ENCODE measurements at regions not wholly inside any gene's neighbourhood (a gene's known extent, or its start where the extent isn't known, plus 50 kb on each side); places are given as distances from the start of the nearest gene placed in this dataset.
"Not testable (repeated sequence)": the region's sequence is repeated elsewhere in the genome, so short reads cannot be mapped to it uniquely, and the experiment has no call there.

- Histone ChIP-seq H3K36me3 (replicated peaks; ENCODE audit: control insufficient read depth, insufficient read depth, low read length) (no peaks in the 10 kb centered on the region), H3K27me3 (ENCODE audit: control insufficient read depth, insufficient read depth, low read length) (no peaks in the 10 kb centered on the region), H3K4me3 (ENCODE audit: insufficient read depth, low read depth, low read length) (no peak overlapping the region)
- DNase-seq = peak; percentile 44
Measured at GRCh38 chr15:38002883-38003477, 68.5 kb downstream of the TMCO5A start.

- Histone ChIP-seq H3K36me3 (replicated peaks; ENCODE audit: control insufficient read depth, insufficient read depth, low read length) (no peaks in the 10 kb centered on the region), H3K4me3 (ENCODE audit: insufficient read depth, low read depth, low read length) (no peak overlapping the region), H3K27me3 (ENCODE audit: control insufficient read depth, insufficient read depth, low read length) (no peaks in the 10 kb centered on the region)
- no peak for DNase-seq
Measured at GRCh38 chr15:38004218-38004861, 69.9 kb downstream of the TMCO5A start.

- no peaks in the 10 kb centered on the region for H3K36me3 ChIP-seq (replicated peaks; ENCODE audit: control insufficient read depth, insufficient read depth, low read length)
- no peaks in the 10 kb centered on the region for H3K27me3 ChIP-seq (ENCODE audit: control insufficient read depth, insufficient read depth, low read length)
- DNase-seq = no peak
- H3K4me3 ChIP-seq (ENCODE audit: insufficient read depth, low read depth, low read length) = no peak overlapping the region
Measured at GRCh38 chr15:38005953-38006808, 71.7 kb downstream of the TMCO5A start.

- Histone ChIP-seq H3K4me3 (ENCODE audit: insufficient read depth, low read depth, low read length) (no peak overlapping the region), H3K27me3 (ENCODE audit: control insufficient read depth, insufficient read depth, low read length) (no peaks in the 10 kb centered on the region), H3K36me3 (replicated peaks; ENCODE audit: control insufficient read depth, insufficient read depth, low read length) (no peaks in the 10 kb centered on the region)
- DNase-seq = peak; percentile 41
Measured at GRCh38 chr15:38010395-38010794, 76.0 kb downstream of the TMCO5A start.

- no peak for DNase-seq
- Histone ChIP-seq H3K36me3 (replicated peaks; ENCODE audit: control insufficient read depth, insufficient read depth, low read length) (no peaks in the 10 kb centered on the region), H3K27me3 (ENCODE audit: control insufficient read depth, insufficient read depth, low read length) (no peaks in the 10 kb centered on the region), H3K4me3 (ENCODE audit: insufficient read depth, low read depth, low read length) (no peak overlapping the region)
Measured at GRCh38 chr15:38012894-38013293, 78.5 kb downstream of the TMCO5A start.

- Histone ChIP-seq H3K4me3 (ENCODE audit: insufficient read depth, low read depth, low read length) (no peak overlapping the region), H3K36me3 (replicated peaks; ENCODE audit: control insufficient read depth, insufficient read depth, low read length) (no peaks in the 10 kb centered on the region), H3K27me3 (ENCODE audit: control insufficient read depth, insufficient read depth, low read length) (no peaks in the 10 kb centered on the region)
- DNase-seq = no peak
Measured at GRCh38 chr15:38017721-38018120, 83.3 kb downstream of the TMCO5A start.

GRCh38 chr15:38019066-38019465 lies 84.6 kb downstream of the TMCO5A start:
- Histone ChIP-seq H3K36me3 (replicated peaks; ENCODE audit: control insufficient read depth, insufficient read depth, low read length) (no peaks in the 10 kb centered on the region), H3K27me3 (ENCODE audit: control insufficient read depth, insufficient read depth, low read length) (no peaks in the 10 kb centered on the region), H3K4me3 (ENCODE audit: insufficient read depth, low read depth, low read length) (no peak overlapping the region)
- DNase-seq = no peak

- Histone ChIP-seq H3K36me3 (replicated peaks; ENCODE audit: control insufficient read depth, insufficient read depth, low read length) (no peaks in the 10 kb centered on the region), H3K27me3 (ENCODE audit: control insufficient read depth, insufficient read depth, low read length) (no peaks in the 10 kb centered on the region), H3K4me3 (ENCODE audit: insufficient read depth, low read depth, low read length) (no peak overlapping the region)
- DNase-seq = no peak
Measured at GRCh38 chr15:38021259-38021658, 86.8 kb downstream of the TMCO5A start.

- Histone ChIP-seq H3K27me3 (ENCODE audit: control insufficient read depth, insufficient read depth, low read length) (no peaks in the 10 kb centered on the region), H3K36me3 (replicated peaks; ENCODE audit: control insufficient read depth, insufficient read depth, low read length) (no peaks in the 10 kb centered on the region)
- no peak for DNase-seq
Measured at GRCh38 chr15:38024293-38025091, 90.1 kb downstream of the TMCO5A start.

GRCh38 chr15:38025656-38026055 lies 91.2 kb downstream of the TMCO5A start:
- H3K36me3 ChIP-seq (replicated peaks; ENCODE audit: control insufficient read depth, insufficient read depth, low read length); H3K27me3 ChIP-seq (ENCODE audit: control insufficient read depth, insufficient read depth, low read length); DNase-seq; H3K4me3 ChIP-seq (ENCODE audit: insufficient read depth, low read depth, low read length): not testable (repeated sequence)

More at GRCh38 chr15:38024293-38025091, 90.1 kb downstream of the TMCO5A start:
- no peak overlapping the region for H3K4me3 ChIP-seq (ENCODE audit: insufficient read depth, low read depth, low read length)

GRCh38 chr15:38028869-38029268 lies 94.4 kb downstream of the TMCO5A start:
- no peak overlapping the region for H3K4me3 ChIP-seq (ENCODE audit: insufficient read depth, low read depth, low read length)
- DNase-seq = no peak
- H3K36me3 ChIP-seq (replicated peaks; ENCODE audit: control insufficient read depth, insufficient read depth, low read length) = no peaks in the 10 kb centered on the region
- H3K27me3 ChIP-seq (ENCODE audit: control insufficient read depth, insufficient read depth, low read length) = no peaks in the 10 kb centered on the region

- no peak overlapping the region for H3K4me3 ChIP-seq (ENCODE audit: insufficient read depth, low read depth, low read length)
- no peaks in the 10 kb centered on the region for H3K36me3 ChIP-seq (replicated peaks; ENCODE audit: control insufficient read depth, insufficient read depth, low read length)
- no peak for DNase-seq
- H3K27me3 ChIP-seq (ENCODE audit: control insufficient read depth, insufficient read depth, low read length) = no peaks in the 10 kb centered on the region
Measured at GRCh38 chr15:38029736-38030135, 95.3 kb downstream of the TMCO5A start.

GRCh38 chr15:38030609-38031008 lies 96.2 kb downstream of the TMCO5A start:
- Histone ChIP-seq H3K4me3 (ENCODE audit: insufficient read depth, low read depth, low read length) (no peak overlapping the region), H3K36me3 (replicated peaks; ENCODE audit: control insufficient read depth, insufficient read depth, low read length) (no peaks in the 10 kb centered on the region), H3K27me3 (ENCODE audit: control insufficient read depth, insufficient read depth, low read length) (no peaks in the 10 kb centered on the region)
- DNase-seq = no peak

- no peaks in the 10 kb centered on the region for H3K27me3 ChIP-seq (ENCODE audit: control insufficient read depth, insufficient read depth, low read length)
- no peaks in the 10 kb centered on the region for H3K36me3 ChIP-seq (replicated peaks; ENCODE audit: control insufficient read depth, insufficient read depth, low read length)
- no peak for DNase-seq
- H3K4me3 ChIP-seq (ENCODE audit: insufficient read depth, low read depth, low read length) = no peak overlapping the region
Measured at GRCh38 chr15:38035701-38036100, 101.3 kb downstream of the TMCO5A start.

All from H7 (cell line).